GM08714 (cell line): ENCODE measurements at regions not wholly inside any gene's neighbourhood (a gene's known extent, or its start where the extent isn't known, plus 50 kb on each side); places are given as distances from the start of the nearest gene placed in this dataset.

Experiments
- H3K4me3 ChIP-seq: fragments of 200-500 bp; sonication (Bioruptor generic); 2 replicates; pipeline ENCODE4 v1.5.1; 2014; ENCODE audit warnings: mild to moderate bottlenecking, low read length, inconsistent platforms
- ZNF274 ChIP-seq: IDR thresholded peaks from 2 replicates; pipeline ENCODE4 v1.6.1; 2012; ENCODE audit warnings: mild to moderate bottlenecking, low read depth, low read length

- no peak overlapping the region for H3K4me3 ChIP-seq
- TF ChIP-seq ZNF274 = no peak
Observed at GRCh38 chr2:145723872-145724271, 1204.0 kb upstream of the ZEB2 start.

GRCh38 chr2:145721681-145722080, 1201.8 kb upstream of the ZEB2 start:
- H3K4me3 ChIP-seq = no peak overlapping the region
- TF ChIP-seq ZNF274 = no peak

- H3K4me3 ChIP-seq = no peak overlapping the region
- no peak for TF ChIP-seq ZNF274
Observed at GRCh38 chr2:145715601-145716000, 1195.7 kb upstream of the ZEB2 start.

GRCh38 chr2:145710303-145710702, 1190.4 kb upstream of the ZEB2 start:
- TF ChIP-seq ZNF274 = no peak
- no peak overlapping the region for H3K4me3 ChIP-seq

GRCh38 chr2:145702305-145702704, 1182.4 kb upstream of the ZEB2 start:
- no peak overlapping the region for H3K4me3 ChIP-seq
- TF ChIP-seq ZNF274 = no peak

GRCh38 chr2:145692971-145693478, 1173.1 kb upstream of the ZEB2 start:
- no peak overlapping the region for H3K4me3 ChIP-seq
- TF ChIP-seq ZNF274 = no peak

GRCh38 chr2:145691659-145692058, 1171.7 kb upstream of the ZEB2 start:
- no peak overlapping the region for H3K4me3 ChIP-seq
- TF ChIP-seq ZNF274 = no peak

- no peak overlapping the region for H3K4me3 ChIP-seq
- TF ChIP-seq ZNF274 = no peak
Observed at GRCh38 chr2:145690183-145690778, 1170.4 kb upstream of the ZEB2 start.

- no peak for TF ChIP-seq ZNF274
- H3K4me3 ChIP-seq = no peak overlapping the region
Observed at GRCh38 chr2:145689277-145689676, 1169.4 kb upstream of the ZEB2 start.

GRCh38 chr2:145688156-145688555, 1168.2 kb upstream of the ZEB2 start:
- H3K4me3 ChIP-seq = no peak overlapping the region
- TF ChIP-seq ZNF274 = no peak

GRCh38 chr2:145687442-145688134, 1167.7 kb upstream of the ZEB2 start:
- no peak overlapping the region for H3K4me3 ChIP-seq
- TF ChIP-seq ZNF274 = no peak

GRCh38 chr2:145685383-145686050, 1165.6 kb upstream of the ZEB2 start:
- H3K4me3 ChIP-seq = no peak overlapping the region
- TF ChIP-seq ZNF274 = no peak

- TF ChIP-seq ZNF274 = no peak
Observed at GRCh38 chr2:145682546-145683157, 1162.7 kb upstream of the ZEB2 start.

GRCh38 chr2:145680276-145680675, 1160.4 kb upstream of the ZEB2 start:
- H3K4me3 ChIP-seq = no peak overlapping the region
- no peak for TF ChIP-seq ZNF274

More at GRCh38 chr2:145682546-145683157, 1162.7 kb upstream of the ZEB2 start:
- no peak overlapping the region for H3K4me3 ChIP-seq
